ENCODE measurements at regions not wholly inside any gene's neighbourhood (a gene's known extent, or its start where the extent isn't known, plus 50 kb on each side); places are given as distances from the start of the nearest gene placed in this dataset.
A peak's percentile ranks its signal among the peaks of the same experiment; 100 is the strongest.
"Not testable (repeated sequence)": the region's sequence is repeated elsewhere in the genome, so short reads cannot be mapped to it uniquely, and the experiment has no call there.

DNA sequence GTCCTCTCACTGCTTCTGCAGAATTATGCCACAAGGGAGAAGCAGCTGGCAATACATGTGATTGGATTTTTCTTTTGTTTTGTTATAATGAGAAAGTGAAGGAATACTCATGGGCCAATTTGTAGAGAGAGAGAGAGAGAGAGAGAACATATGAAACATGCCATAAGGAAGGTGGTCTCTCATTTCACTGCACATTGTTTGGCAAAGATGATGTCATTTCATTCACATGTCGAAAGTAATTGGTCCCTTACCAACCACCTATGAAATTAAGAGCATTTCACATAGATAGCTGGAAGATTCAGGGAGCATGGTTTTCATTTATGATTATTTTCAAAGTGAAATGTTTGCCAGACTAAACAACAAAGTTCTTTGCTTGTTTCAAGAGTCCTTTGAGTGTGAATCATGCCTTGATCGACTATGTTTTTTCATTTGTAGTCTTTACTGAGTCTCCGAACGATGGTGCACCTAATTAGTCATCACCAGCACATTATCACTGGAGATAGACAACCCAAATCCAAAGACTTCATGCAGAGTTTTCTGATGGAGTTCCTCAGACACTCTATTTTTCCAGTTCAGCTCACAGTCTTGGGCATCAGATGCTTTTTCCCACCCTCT lies 130.1 kb upstream of the ZEB1 start:
- no peak for DNase-seq

- no peak for DNase-seq
Observed at GRCh38 chr10:31190488-31190887, 128.5 kb upstream of the ZEB1 start.

- DNase-seq, result no peak
Observed at GRCh38 chr10:31192475-31192874, 126.5 kb upstream of the ZEB1 start.

DNA sequence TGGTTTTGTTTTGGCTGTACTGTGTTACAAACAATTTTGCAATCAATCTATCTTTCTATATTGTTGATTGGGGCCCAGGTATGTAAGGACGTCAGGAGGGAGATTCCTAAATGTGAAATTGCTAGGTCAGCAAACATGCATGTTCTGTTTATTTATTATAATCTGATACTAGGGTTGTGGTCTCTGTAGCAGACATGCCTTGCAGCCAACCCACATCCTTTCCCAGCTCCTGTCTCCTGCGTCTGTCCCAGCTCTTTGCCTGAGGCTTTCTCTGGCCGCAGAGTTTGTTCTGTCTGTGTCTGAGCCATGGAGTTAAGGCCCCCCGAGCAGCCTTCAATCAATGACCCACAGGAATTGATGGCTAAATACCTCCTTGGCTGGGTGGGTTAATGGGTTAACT lies 124.0 kb upstream of the ZEB1 start:
- DNase-seq, result no peak

DNA sequence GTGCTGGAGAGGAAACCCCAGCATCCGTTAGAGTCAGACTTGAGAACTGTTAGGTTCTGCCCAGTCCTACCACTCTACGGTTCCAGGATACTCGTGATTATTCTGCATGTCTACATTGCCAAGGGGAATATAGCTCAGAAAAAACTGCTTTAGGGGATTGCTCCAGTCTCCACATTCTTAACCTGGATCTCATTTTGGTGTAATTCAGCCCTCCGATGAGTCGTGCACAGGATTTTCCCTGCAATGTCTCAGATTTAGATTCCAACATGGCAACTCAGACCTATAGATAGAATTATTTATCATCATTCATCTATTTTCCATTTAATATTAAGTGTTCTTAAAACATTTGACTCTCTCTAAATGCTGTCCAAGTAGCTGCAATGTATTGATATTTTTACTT lies 121.1 kb upstream of the ZEB1 start:
- no peak for DNase-seq

GRCh38 chr10:31204090-31204489 lies 114.9 kb upstream of the ZEB1 start:
- DNase-seq, result no peak

- DNase-seq, result no peak
Observed at GRCh38 chr10:31207636-31208035, 111.4 kb upstream of the ZEB1 start.

- DNase-seq, result no peak
Observed at GRCh38 chr10:31209478-31209877, 109.5 kb upstream of the ZEB1 start.

DNA sequence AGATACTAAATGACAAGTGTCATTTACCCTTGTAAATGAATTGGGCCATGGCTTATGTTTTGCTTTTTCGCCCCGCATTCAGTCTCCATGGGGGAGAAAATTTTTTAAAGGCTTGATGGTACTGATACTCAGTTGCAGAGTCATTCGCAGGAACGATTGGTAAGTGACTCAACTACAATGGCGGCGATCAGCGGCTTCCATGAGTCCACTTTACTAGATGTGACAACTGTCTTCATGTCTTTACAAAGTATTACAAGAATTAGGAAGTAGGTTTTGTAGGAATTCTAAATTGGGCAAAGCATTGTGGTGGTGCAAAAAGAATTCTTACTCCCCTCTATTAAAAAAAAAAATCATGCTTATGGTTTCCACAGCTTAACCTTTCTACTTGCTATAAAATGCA lies 108.8 kb upstream of the ZEB1 start:
- no peak for DNase-seq

- DNase-seq, result no peak
Observed at GRCh38 chr10:31213959-31214358, 105.1 kb upstream of the ZEB1 start.

DNA sequence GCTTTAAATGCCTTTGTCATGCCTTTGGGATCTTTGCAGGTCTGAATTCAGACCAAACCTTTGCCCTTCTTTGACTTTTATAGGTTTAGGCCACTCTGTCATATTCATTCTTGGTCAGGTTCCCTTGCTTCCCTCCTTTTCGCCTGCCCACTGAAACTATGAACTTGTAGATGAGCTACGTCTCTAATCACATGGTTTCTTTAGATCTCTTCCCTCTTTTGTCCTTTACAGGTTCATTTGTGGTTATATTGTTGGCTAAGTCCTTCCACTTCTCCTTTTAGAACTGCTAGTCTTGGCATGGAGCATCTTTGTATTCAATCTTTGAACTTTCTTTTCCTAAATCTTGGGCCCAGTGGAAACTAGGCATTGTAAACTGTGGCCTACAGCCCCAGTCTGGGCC lies 104.0 kb upstream of the ZEB1 start:
- no peak for DNase-seq

DNA sequence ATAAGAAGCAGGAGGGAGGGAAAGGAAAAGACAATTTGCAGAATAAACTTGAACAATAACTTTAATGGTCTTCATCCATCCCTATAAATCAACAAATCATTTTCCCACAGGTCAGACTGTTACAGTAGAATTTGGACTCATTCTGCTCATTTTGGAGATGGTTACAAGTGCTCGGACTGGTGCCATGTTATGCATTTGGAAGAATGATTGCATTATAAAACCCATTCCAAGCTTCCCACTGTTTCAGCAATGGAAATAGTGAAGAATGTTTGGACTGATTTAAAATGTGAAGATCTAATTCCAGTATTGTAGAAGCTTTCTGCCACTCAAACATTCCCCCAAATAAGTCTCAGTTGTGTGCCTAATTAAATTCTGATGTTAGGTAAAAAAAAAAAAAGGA lies 99.7 kb upstream of the ZEB1 start:
- no peak for DNase-seq

DNA sequence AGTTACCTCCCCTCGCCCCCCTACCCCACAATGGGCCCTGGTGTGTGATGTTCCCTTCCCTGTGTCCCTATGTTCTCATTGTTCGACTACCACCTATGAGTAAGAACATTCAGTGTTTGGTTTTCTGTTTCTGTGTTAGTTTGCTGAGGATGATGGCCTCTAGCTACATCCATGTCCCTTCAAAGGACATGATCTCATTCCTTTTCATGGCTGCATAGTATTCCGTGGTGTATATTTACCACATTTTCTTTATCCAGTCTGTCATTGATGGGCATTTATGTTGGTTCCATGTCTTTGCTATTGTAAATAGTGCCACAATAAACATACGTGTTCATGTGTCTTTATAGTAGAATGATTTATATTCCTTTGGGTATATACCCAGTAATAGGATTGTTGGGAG lies 90.2 kb upstream of the ZEB1 start:
- DNase-seq, result not testable (repeated sequence)

GRCh38 chr10:31239961-31240360 lies 79.1 kb upstream of the ZEB1 start:
- DNase-seq, result no peak

DNA sequence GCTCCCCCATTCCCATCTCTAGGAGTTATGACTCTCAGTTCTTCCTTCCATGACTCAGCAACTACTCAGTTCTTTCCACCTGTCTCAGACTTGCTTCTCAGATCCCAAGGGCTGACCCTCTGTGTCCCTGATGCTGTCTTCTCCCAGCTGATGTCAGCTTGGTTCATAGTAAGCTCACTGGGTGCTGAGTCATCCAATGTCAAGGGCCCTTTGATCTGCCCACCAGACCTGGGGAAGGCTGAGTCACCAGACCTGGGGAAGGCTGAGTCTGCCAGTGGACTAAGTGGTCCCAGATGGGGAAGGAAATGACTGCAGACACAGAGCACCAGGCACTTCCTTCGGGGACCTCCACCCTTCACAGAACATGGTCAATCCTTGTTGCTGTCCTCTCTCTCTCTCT lies 76.1 kb upstream of the ZEB1 start:
- peak; percentile 55 to 62 for DNase-seq

DNA sequence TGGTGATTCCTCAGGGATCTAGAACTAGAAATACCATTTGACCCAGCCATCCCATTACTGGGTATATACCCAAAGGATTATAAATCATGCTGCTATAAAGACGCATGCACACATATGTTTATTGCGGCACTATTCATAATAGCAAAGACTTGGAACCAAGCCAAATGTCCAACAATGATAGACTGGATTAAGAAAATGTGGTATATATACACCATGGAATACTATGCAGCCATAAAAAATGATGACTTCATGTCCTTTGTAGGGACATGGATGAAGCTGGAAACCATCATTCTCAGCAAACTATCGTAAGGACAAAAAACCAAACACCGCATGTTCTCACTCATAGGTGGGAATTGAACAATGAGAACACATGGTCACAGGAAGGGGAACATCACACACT lies 67.9 kb upstream of the ZEB1 start:
- not testable (repeated sequence) for DNase-seq

- no peak for DNase-seq
Observed at GRCh38 chr10:31253237-31253636, 65.8 kb upstream of the ZEB1 start.

GRCh38 chr10:31261511-31262311 lies 57.3 kb upstream of the ZEB1 start:
- DNase-seq, result no peak

GRCh38 chr10:31262672-31263071 lies 56.3 kb upstream of the ZEB1 start:
- no peak for DNase-seq

- DNase-seq, result no peak
Observed at GRCh38 chr10:31263903-31264302, 55.1 kb upstream of the ZEB1 start.

DNA sequence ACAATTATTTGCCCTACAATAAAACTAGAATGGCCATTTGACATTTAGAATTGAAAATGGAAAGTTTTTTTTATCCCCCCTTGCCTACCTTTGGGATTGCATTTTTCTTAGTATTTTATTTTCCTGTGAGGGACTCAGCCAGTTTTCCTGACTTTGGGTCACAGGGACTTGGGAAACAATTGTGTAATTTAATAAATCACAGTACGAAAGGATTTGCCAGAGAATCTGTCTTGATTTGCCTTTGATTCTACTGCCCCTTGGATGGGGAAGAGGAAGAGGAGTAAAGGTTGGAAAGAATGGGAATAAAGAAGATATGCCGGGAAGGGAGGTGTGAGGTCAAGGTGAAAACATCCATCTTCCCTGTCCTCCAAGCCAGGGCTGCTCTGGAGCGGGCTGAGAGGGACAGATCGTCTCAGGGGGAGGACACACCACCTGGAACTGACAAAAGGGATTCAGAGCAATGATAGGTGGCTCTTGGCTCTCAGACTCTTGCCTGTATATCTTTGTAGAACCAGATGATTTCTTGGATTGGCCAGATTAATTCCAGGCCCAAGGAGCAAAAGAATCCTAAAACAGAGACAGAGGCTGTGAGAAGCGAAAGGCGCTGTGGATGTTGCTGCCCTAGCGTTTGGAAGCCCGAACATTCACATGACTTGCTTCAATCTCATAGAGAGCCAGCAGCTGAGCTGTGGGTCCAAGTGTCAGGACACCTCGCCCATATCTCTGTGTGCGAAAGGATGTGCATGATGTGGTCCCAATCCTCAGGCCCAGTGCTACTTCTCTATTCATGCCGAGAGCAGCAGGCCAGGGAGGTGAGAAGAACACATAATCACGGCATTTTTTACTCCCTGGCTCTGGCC lies 50.3 kb upstream of the ZEB1 start:
- no peak for DNase-seq
